ENCODE measurements at regions not wholly inside any gene's neighbourhood (a gene's known extent, or its start where the extent isn't known, plus 50 kb on each side); places are given as distances from the start of the nearest gene placed in this dataset.

DNA sequence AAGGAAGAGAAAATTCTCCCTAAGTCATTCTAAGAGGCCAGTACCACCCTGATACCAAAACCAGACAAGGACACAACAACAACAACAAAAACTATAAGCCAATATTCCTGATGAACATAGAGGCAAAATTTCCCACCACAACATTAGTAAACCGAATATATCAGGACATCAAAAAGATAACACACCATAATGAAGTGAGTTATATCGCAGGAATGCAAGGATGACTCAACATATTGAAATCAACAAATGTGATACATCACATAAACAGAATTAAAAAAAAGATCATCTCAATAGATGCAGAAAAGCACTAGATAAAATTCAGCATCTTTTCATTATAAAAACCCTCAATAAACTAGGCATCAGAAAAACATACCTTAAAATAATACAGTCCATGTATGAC, 1844.4 kb upstream of the PCDH10 start:
- Histone ChIP-seq H3K4me3 (ENCODE audit: low read depth, low read length) (no peak overlapping the region), H3K36me3 (ENCODE audit: control insufficient read depth, insufficient read depth, low read length) (no peaks in the 10 kb centered on the region), H3K27me3 (ENCODE audit: control insufficient read depth, insufficient read depth, low read length) (no peaks in the 10 kb centered on the region)
- FAIRE-seq, result no peak
- TF ChIP-seq, protein P1, sequence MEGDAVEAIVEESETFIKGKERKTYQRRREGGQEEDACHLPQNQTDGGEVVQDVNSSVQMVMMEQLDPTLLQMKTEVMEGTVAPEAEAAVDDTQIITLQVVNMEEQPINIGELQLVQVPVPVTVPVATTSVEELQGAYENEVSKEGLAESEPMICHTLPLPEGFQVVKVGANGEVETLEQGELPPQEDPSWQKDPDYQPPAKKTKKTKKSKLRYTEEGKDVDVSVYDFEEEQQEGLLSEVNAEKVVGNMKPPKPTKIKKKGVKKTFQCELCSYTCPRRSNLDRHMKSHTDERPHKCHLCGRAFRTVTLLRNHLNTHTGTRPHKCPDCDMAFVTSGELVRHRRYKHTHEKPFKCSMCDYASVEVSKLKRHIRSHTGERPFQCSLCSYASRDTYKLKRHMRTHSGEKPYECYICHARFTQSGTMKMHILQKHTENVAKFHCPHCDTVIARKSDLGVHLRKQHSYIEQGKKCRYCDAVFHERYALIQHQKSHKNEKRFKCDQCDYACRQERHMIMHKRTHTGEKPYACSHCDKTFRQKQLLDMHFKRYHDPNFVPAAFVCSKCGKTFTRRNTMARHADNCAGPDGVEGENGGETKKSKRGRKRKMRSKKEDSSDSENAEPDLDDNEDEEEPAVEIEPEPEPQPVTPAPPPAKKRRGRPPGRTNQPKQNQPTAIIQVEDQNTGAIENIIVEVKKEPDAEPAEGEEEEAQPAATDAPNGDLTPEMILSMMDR (IDR thresholded peaks at IDR 0.05; ENCODE audit: insufficient read depth, low read length, severe bottlenecking), result no peak
- peak; percentile 2 for DNase-seq (ENCODE audit: low read depth)

DNA sequence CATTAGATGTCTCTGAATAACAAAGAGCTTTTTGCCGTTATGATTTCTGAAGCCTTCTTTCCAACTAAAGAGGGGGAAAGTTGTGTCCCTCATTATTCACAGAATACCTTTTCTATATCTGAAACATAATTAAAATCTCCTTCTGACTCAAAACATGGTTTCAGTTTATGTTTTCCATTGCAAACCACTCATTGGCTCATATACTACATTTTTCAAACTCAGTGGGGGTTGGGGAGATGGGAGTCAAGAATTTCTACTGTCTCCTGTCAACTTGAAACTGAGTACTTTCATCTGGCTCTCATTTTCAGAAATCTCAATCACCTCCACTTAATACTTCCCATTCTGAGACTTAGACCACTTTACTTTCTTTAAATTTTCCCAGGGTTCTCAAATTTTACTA, 1839.5 kb upstream of the PCDH10 start:
- Histone ChIP-seq H3K4me3 (ENCODE audit: low read depth, low read length) (no peak overlapping the region), H3K27me3 (ENCODE audit: control insufficient read depth, insufficient read depth, low read length) (no peaks in the 10 kb centered on the region), H3K36me3 (ENCODE audit: control insufficient read depth, insufficient read depth, low read length) (no peaks in the 10 kb centered on the region)
- FAIRE-seq (no peak), DNase-seq (ENCODE audit: low read depth) (no peak)
- TF ChIP-seq, protein P1 (IDR thresholded peaks at IDR 0.05; ENCODE audit: insufficient read depth, low read length, severe bottlenecking), result no peak

DNA sequence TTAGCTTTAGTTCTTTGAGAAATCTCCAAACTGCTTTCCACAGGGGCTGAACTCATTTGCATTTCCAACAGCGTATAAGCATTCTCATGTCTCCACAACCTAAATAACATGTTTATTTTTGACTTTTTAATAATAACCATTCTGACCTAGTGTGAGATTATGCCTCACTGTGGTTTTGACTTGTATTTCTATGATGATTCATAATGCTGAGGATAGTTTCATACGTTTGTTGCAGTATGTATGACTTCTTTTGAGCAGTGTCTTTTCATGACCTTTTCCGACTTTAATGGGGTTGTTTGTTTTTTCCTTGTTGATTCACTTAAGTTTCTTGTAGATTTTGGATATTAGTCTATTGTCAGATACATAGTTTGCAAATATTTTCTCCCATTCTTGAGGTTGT, 1833.0 kb upstream of the PCDH10 start:
- Histone ChIP-seq H3K4me3 (ENCODE audit: low read depth, low read length) (no peak overlapping the region), H3K27me3 (ENCODE audit: control insufficient read depth, insufficient read depth, low read length) (no peaks in the 10 kb centered on the region), H3K36me3 (ENCODE audit: control insufficient read depth, insufficient read depth, low read length) (no peaks in the 10 kb centered on the region)
- DNase-seq (ENCODE audit: low read depth), result no peak
- FAIRE-seq, result no peak
- TF ChIP-seq, protein P1 (IDR thresholded peaks at IDR 0.05; ENCODE audit: insufficient read depth, low read length, severe bottlenecking), result no peak

DNA sequence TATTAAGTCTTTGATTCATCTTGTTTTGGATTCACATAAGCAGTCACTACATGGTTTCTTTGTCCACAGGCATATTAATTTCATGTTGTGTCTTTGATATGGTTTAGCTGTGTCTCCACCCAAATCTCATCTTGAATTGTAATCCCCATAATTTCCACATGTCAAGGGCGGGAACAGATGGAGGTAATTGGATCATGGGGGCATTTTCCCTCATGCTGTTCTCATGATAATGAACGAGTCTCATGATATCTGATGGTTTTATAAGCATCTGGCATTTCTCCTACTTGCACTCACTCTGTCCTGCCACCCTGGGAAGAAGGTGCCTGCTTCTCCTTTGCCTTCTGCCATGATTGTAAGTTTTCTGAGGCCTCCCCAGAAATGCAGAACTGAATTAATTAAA, 1811.2 kb upstream of the PCDH10 start:
- Histone ChIP-seq H3K27me3 (ENCODE audit: control insufficient read depth, insufficient read depth, low read length) (no peaks in the 10 kb centered on the region), H3K36me3 (ENCODE audit: control insufficient read depth, insufficient read depth, low read length) (no peaks in the 10 kb centered on the region), H3K4me3 (ENCODE audit: low read depth, low read length) (no peak overlapping the region)
- FAIRE-seq, result no peak
- no peak for DNase-seq (ENCODE audit: low read depth)
- TF ChIP-seq, protein P1 (IDR thresholded peaks at IDR 0.05; ENCODE audit: insufficient read depth, low read length, severe bottlenecking), result no peak

DNA sequence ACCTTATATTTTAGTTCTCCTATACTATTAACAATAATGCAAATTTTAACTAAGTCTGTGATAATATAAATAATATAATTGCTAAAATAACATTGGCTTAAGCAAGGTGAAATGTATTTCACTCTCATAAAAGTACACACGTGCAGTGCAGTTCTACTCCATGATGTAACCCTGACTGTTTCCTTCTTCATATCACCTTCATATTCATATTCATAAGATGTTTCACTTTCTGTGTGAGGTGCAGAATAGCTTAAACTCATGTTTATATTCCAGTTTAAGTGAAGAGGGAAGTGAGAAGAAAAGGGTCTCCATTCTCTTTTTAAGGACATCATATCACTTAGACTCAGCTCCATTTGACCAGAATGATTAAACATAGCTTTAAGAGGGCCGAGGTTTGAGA, 1810.0 kb upstream of the PCDH10 start:
- DNase-seq (ENCODE audit: low read depth), result no peak
- TF ChIP-seq, protein P1 (IDR thresholded peaks at IDR 0.05; ENCODE audit: insufficient read depth, low read length, severe bottlenecking), result no peak
- no peak overlapping the region for H3K4me3 ChIP-seq (ENCODE audit: low read depth, low read length)
- no peaks in the 10 kb centered on the region for H3K27me3 ChIP-seq (ENCODE audit: control insufficient read depth, insufficient read depth, low read length)
- H3K36me3 ChIP-seq (ENCODE audit: control insufficient read depth, insufficient read depth, low read length), result no peaks in the 10 kb centered on the region
- FAIRE-seq, result no peak

DNA sequence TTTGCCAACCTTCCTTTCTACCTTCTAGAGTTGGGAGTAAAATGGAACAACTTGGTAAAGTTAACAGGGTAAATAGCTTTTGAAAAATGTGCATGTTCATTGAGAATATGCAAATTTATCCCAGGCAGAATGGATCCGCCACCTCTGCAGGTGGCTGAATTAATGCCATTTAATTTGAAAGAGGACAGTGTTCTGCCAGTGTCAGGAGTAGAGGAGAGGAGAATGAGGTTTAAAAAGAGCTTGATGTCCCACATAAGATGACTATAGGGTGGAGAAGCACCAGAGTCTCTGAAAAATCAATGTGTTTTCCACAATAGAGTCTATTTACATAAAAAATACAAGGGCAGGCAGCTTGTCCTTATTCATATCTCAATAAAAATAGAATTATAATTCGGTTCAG, 1804.3 kb upstream of the PCDH10 start:
- DNase-seq (ENCODE audit: low read depth), result no peak

More for the DNA sequence above, 1804.3 kb upstream of the PCDH10 start:
- TF ChIP-seq, protein P1 (IDR thresholded peaks at IDR 0.05; ENCODE audit: insufficient read depth, low read length, severe bottlenecking), result no peak
- no peaks in the 10 kb centered on the region for H3K36me3 ChIP-seq (ENCODE audit: control insufficient read depth, insufficient read depth, low read length)
- no peak overlapping the region for H3K4me3 ChIP-seq (ENCODE audit: low read depth, low read length)
- H3K27me3 ChIP-seq (ENCODE audit: control insufficient read depth, insufficient read depth, low read length), result no peaks in the 10 kb centered on the region
- no peak for FAIRE-seq
